Caki2 (cell line): ENCODE measurements at regions not wholly inside any gene's neighbourhood (a gene's known extent, or its start where the extent isn't known, plus 50 kb on each side); places are given as distances from the start of the nearest gene placed in this dataset.
A peak's percentile ranks its signal among the peaks of the same experiment; 100 is the strongest.

ENCODE experiments used
- DNase-seq: peaks from one replicate; pipeline ENCODE4 v3.0.0-alpha.2; 2015; ENCODE audit warnings: low read depth
- in situ Hi-C: cut with HindIII; loops from 2 replicates; pipeline ENCODE4 v1.10.0; 2016; ENCODE audit warnings: low sequenced_read_pairs, low pct_unique_long_range_greater_than_20kb, mixed read lengths

- in situ Hi-C loops, result no loop called here
Observed at GRCh38 chr11:110921742-110922521, 209.7 kb upstream of the ARHGAP20 start.

GRCh38 chr11:110919241-110919922, 207.1 kb upstream of the ARHGAP20 start:
- in situ Hi-C loops, result no loop called here
- DNase-seq, result no peak

More at GRCh38 chr11:110921742-110922521, 209.7 kb upstream of the ARHGAP20 start:
- DNase-seq, result no peak

- DNase-seq, result no peak
- in situ Hi-C loops, result no loop called here
Observed at GRCh38 chr11:110918351-110918750, 206.1 kb upstream of the ARHGAP20 start.

GRCh38 chr11:110912437-110912836, 200.2 kb upstream of the ARHGAP20 start:
- no peak for DNase-seq
- in situ Hi-C loops, result no loop called here

- no peak for DNase-seq
- in situ Hi-C loops, result no loop called here
Observed at GRCh38 chr11:110910384-110910783, 198.1 kb upstream of the ARHGAP20 start.

GRCh38 chr11:110909336-110909735, 197.1 kb upstream of the ARHGAP20 start:
- in situ Hi-C loops, result no loop called here
- DNase-seq, result no peak

- in situ Hi-C loops, result no loop called here
- DNase-seq, result peak; percentile 71
Observed at GRCh38 chr11:110908401-110909105, 196.3 kb upstream of the ARHGAP20 start.

- in situ Hi-C loops, result no loop called here
- peak; percentile 90 for DNase-seq
Observed at GRCh38 chr11:110907629-110908028, 195.4 kb upstream of the ARHGAP20 start.

GRCh38 chr11:110903830-110904229, 191.6 kb upstream of the ARHGAP20 start:
- in situ Hi-C loops, result no loop called here

GRCh38 chr11:110903378-110903777, 191.1 kb upstream of the ARHGAP20 start:
- no peak for DNase-seq
- in situ Hi-C loops, result no loop called here

More at GRCh38 chr11:110903830-110904229, 191.6 kb upstream of the ARHGAP20 start:
- DNase-seq, result no peak

- DNase-seq, result no peak
Observed at GRCh38 chr11:110901441-110901840, 189.2 kb upstream of the ARHGAP20 start.

GRCh38 chr11:110900426-110900825, 188.2 kb upstream of the ARHGAP20 start:
- in situ Hi-C loops, result no loop called here
- DNase-seq, result no peak

More at GRCh38 chr11:110901441-110901840, 189.2 kb upstream of the ARHGAP20 start:
- in situ Hi-C loops, result no loop called here

- DNase-seq, result no peak
- in situ Hi-C loops, result no loop called here
Observed at GRCh38 chr11:110897035-110897434, 184.8 kb upstream of the ARHGAP20 start.

- in situ Hi-C loops, result no loop called here
- DNase-seq, result peak; percentile 4
Observed at GRCh38 chr11:110896358-110896757, 184.1 kb upstream of the ARHGAP20 start.

- in situ Hi-C loops, result no loop called here
- no peak for DNase-seq
Observed at GRCh38 chr11:110894224-110894623, 182.0 kb upstream of the ARHGAP20 start.

- in situ Hi-C loops, result no loop called here
- DNase-seq, result no peak
Observed at GRCh38 chr11:110892741-110893285, 180.6 kb upstream of the ARHGAP20 start.

GRCh38 chr11:110891411-110891810, 179.2 kb upstream of the ARHGAP20 start:
- in situ Hi-C loops, result no loop called here
- DNase-seq, result no peak

- in situ Hi-C loops, result no loop called here
- DNase-seq, result no peak
Observed at GRCh38 chr11:110890995-110891394, 178.8 kb upstream of the ARHGAP20 start.
